Cardiac fibroblast (primary cell): ENCODE measurements at regions not wholly inside any gene's neighbourhood (a gene's known extent, or its start where the extent isn't known, plus 50 kb on each side); places are given as distances from the start of the nearest gene placed in this dataset.

ENCODE experiments used
- DNase-seq, 2 donors: peaks; one replicate each; pipeline versions ENCODE4 v3.0.0 to v3.0.0-alpha.2; 2010; ENCODE audit warnings: low read depth in 2 of 2
- H3K4me3 ChIP-seq, 2 donors: replicated peaks in 1 of 2; 1 replicate in 1 of 2; 2 replicates in 1 of 2; pipeline ENCODE4 v1.5.1; 2011; ENCODE audit warnings: low read depth in 2 of 2, low read length in 2 of 2, mild to moderate bottlenecking in 2 of 2, moderate library complexity in 1 of 2
- CTCF ChIP-seq: IDR thresholded peaks from one replicate; pipeline ENCODE4 v1.5.1; 2011; ENCODE audit warnings: low read depth, mild to moderate bottlenecking, low read length, inconsistent platforms

- no peak overlapping the region for H3K4me3 ChIP-seq
- no peak for DNase-seq
- no peak for TF ChIP-seq CTCF
Measured at GRCh38 chr3:106929081-106929480, 448.2 kb upstream of the CCDC54 start.

GRCh38 chr3:106930086-106930485 lies 447.2 kb upstream of the CCDC54 start:
- TF ChIP-seq CTCF, result no peak
- no peak for DNase-seq

GRCh38 chr3:106931904-106932303 lies 445.3 kb upstream of the CCDC54 start:
- DNase-seq, result no peak
- no peak for TF ChIP-seq CTCF
- no peak overlapping the region for H3K4me3 ChIP-seq

More at GRCh38 chr3:106930086-106930485, 447.2 kb upstream of the CCDC54 start:
- H3K4me3 ChIP-seq, result no peak overlapping the region

GRCh38 chr3:106936337-106936736 lies 440.9 kb upstream of the CCDC54 start:
- no peak for TF ChIP-seq CTCF
- H3K4me3 ChIP-seq, result no peak overlapping the region
- no peak for DNase-seq

GRCh38 chr3:106942051-106942450 lies 435.2 kb upstream of the CCDC54 start:
- H3K4me3 ChIP-seq, result no peak overlapping the region
- no peak for DNase-seq
- TF ChIP-seq CTCF, result no peak

- peak; percentile 5 to 11 for DNase-seq
- no peak for TF ChIP-seq CTCF
- no peak overlapping the region for H3K4me3 ChIP-seq
Measured at GRCh38 chr3:106943071-106943470, 434.2 kb upstream of the CCDC54 start.

DNA sequence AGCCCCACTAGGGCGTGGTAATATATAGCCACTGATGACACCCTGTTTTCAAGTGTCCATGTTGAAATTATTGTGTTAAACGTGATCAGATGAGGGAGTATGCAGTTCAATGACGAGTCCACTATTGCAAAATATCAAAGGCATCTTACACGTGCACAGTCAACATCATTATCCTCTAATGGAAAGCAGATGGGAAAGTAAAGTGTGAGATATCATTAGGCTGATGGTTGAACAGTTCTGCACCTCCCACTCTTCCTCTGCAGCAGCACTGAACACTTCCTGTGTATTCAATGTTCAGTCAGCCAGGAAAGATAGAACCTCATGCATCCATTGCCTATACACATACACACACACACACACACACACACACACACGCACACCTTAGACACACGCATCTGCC lies 431.8 kb upstream of the CCDC54 start:
- no peak for TF ChIP-seq CTCF
- peak; percentile 11 to 33 for DNase-seq
- no peak overlapping the region for H3K4me3 ChIP-seq
